NCI-H226 (cell line): ENCODE measurements at regions not wholly inside any gene's neighbourhood (a gene's known extent, or its start where the extent isn't known, plus 50 kb on each side); places are given as distances from the start of the nearest gene placed in this dataset.

Experiments
- DNase-seq: peaks from one replicate; pipeline ENCODE4 v3.0.0-alpha.2; 2015

GRCh38 chr6:18785810-18786490 lies 398.8 kb downstream of the RNF144B start:
- DNase-seq, result no peak

GRCh38 chr6:18792866-18793265 lies 405.7 kb downstream of the RNF144B start:
- no peak for DNase-seq

- no peak for DNase-seq
These were observed 408.6 kb downstream of the RNF144B start for GRCh38 chr6:18795726-18796125.

- DNase-seq, result no peak
These were observed 433.6 kb downstream of the RNF144B start for GRCh38 chr6:18820725-18821124.

- peak; percentile 13 for DNase-seq
These were observed 436.7 kb downstream of the RNF144B start for GRCh38 chr6:18823782-18824386.

GRCh38 chr6:18829272-18829870 lies 442.2 kb downstream of the RNF144B start:
- no peak for DNase-seq

GRCh38 chr6:18835976-18836375 lies 448.8 kb downstream of the RNF144B start:
- DNase-seq, result peak; percentile 3

GRCh38 chr6:18837013-18837412 lies 449.9 kb downstream of the RNF144B start:
- DNase-seq, result no peak

GRCh38 chr6:18842534-18842933 lies 455.4 kb downstream of the RNF144B start:
- DNase-seq, result no peak

GRCh38 chr6:18845896-18846295 lies 458.7 kb downstream of the RNF144B start:
- DNase-seq, result no peak

- DNase-seq, result no peak
These were observed 459.2 kb downstream of the RNF144B start for GRCh38 chr6:18846327-18846726.

GRCh38 chr6:18861204-18861603 lies 474.1 kb downstream of the RNF144B start:
- DNase-seq, result no peak

- DNase-seq, result no peak
These were observed 496.1 kb downstream of the RNF144B start for GRCh38 chr6:18883268-18883667.

GRCh38 chr6:18883851-18884250 lies 496.7 kb downstream of the RNF144B start:
- DNase-seq, result no peak

- DNase-seq, result peak; percentile 14
These were observed 506.6 kb downstream of the RNF144B start for GRCh38 chr6:18893540-18894269.

- no peak for DNase-seq
These were observed 510.2 kb downstream of the RNF144B start for GRCh38 chr6:18897350-18897749.

GRCh38 chr6:18904681-18905080 lies 517.5 kb downstream of the RNF144B start:
- no peak for DNase-seq

GRCh38 chr6:18920701-18921100 lies 533.6 kb downstream of the RNF144B start:
- no peak for DNase-seq

GRCh38 chr6:18931086-18931485 lies 543.9 kb downstream of the RNF144B start:
- no peak for DNase-seq

- DNase-seq, result no peak
These were observed 571.0 kb downstream of the RNF144B start for GRCh38 chr6:18958146-18958545.

GRCh38 chr6:18961566-18961965 lies 574.4 kb downstream of the RNF144B start:
- DNase-seq, result no peak

- no peak for DNase-seq
These were observed 575.3 kb downstream of the RNF144B start for GRCh38 chr6:18962361-18962905.

- no peak for DNase-seq
These were observed 576.3 kb downstream of the RNF144B start for GRCh38 chr6:18963439-18963838.
